GM19351 (cell line): ENCODE measurements at regions not wholly inside any gene's neighbourhood (a gene's known extent, or its start where the extent isn't known, plus 50 kb on each side); places are given as distances from the start of the nearest gene placed in this dataset.

Source experiments
- ATAC-seq: cut with Tn5 transposase; IDR thresholded peaks from one replicate; pipeline ENCODE4 v1.9.1; 2021; ENCODE audit warnings: mild to moderate bottlenecking, moderate library complexity; ENCODE audit not compliant: unreplicated experiment

- ATAC-seq: no peak
These were observed 956.6 kb downstream of the SQOR start for GRCh38 chr15:46591462-46591861.

GRCh38 chr15:46595016-46595415, 960.2 kb downstream of the SQOR start:
- ATAC-seq: no peak

- no peak for ATAC-seq
These were observed 972.2 kb downstream of the SQOR start for GRCh38 chr15:46607077-46607476.

GRCh38 chr15:46616033-46616432, 981.2 kb downstream of the SQOR start:
- ATAC-seq: no peak

GRCh38 chr15:46617507-46617906, 982.7 kb downstream of the SQOR start:
- no peak for ATAC-seq

- ATAC-seq: no peak
These were observed 984.2 kb downstream of the SQOR start for GRCh38 chr15:46618984-46619383.

GRCh38 chr15:46620392-46621013, 985.7 kb downstream of the SQOR start:
- no peak for ATAC-seq

- no peak for ATAC-seq
These were observed 988.0 kb downstream of the SQOR start for GRCh38 chr15:46622851-46623250.

- no peak for ATAC-seq
These were observed 1001.4 kb downstream of the SQOR start for GRCh38 chr15:46636206-46636605.

- no peak for ATAC-seq
These were observed 1010.0 kb downstream of the SQOR start for GRCh38 chr15:46644501-46645481.

GRCh38 chr15:46646490-46646889, 1011.7 kb downstream of the SQOR start:
- ATAC-seq: no peak

GRCh38 chr15:46647046-46647445, 1012.2 kb downstream of the SQOR start:
- ATAC-seq: no peak

- ATAC-seq: no peak
These were observed 1017.4 kb downstream of the SQOR start for GRCh38 chr15:46652266-46652665.

GRCh38 chr15:46654993-46655392, 1020.2 kb downstream of the SQOR start:
- no peak for ATAC-seq

GRCh38 chr15:46660096-46660842, 1025.4 kb downstream of the SQOR start:
- no peak for ATAC-seq

GRCh38 chr15:46670258-46670657, 1035.4 kb downstream of the SQOR start:
- ATAC-seq: no peak

GRCh38 chr15:46671336-46671735, 1036.5 kb downstream of the SQOR start:
- ATAC-seq: no peak

GRCh38 chr15:46672041-46672440, 1037.2 kb downstream of the SQOR start:
- no peak for ATAC-seq

- ATAC-seq: no peak
These were observed 1040.8 kb upstream of the SEMA6D start for GRCh38 chr15:46676233-46677206.

- ATAC-seq: no peak
These were observed 1039.8 kb upstream of the SEMA6D start for GRCh38 chr15:46677491-46677890.
